ENCODE measurements at regions not wholly inside any gene's neighbourhood (a gene's known extent, or its start where the extent isn't known, plus 50 kb on each side); places are given as distances from the start of the nearest gene placed in this dataset.

DNA sequence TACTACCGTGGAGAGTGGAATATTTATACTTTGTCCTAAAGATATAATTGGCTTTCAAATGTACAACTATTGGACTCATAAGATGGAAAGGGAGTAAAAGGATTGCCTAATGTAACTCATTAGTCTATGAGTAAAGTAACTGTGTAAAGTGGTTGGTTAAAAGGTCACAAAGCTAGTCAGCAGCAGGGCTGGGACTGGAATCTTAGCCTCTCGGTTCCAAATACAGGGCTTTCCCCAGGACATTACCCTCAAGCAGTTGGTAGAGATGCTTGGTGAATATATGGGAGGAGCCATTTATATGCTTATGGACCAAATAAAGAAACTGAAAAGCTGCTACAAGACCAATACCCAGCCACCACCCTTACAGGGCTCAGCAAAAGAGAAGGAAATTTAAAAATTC lies 283.7 kb downstream of the HLX start:
- FAIRE-seq (no peak), DNase-seq (ENCODE audit: low read depth, low spot score) (no peak)
- Histone ChIP-seq H3K9ac (ENCODE audit: control insufficient read depth, extremely low read depth, insufficient read depth, low read length) (no peak overlapping the region), H3K4me2 (ENCODE audit: control insufficient read depth, extremely low read depth, insufficient read depth, low read depth, low read length) (no peak overlapping the region), H3K36me3 (ENCODE audit: control insufficient read depth in 2 of 2, extremely low read depth in 1 of 2, insufficient read depth in 2 of 2, low read length in 2 of 2) (no peaks in the 10 kb centered on the region), H3K9me3 (ENCODE audit: control insufficient read depth, low read depth, low read length) (no peaks in the 10 kb centered on the region), H3K4me3 (ENCODE audit: control insufficient read depth in 2 of 3, extremely low read depth in 1 of 3, insufficient read depth in 2 of 3, low read depth in 1 of 3, low read length in 3 of 3) (no peak overlapping the region), H3K27me3 (ENCODE audit: control insufficient read depth, extremely low read depth, insufficient read depth, low read length) (no peaks in the 10 kb centered on the region), H4K20me1 (ENCODE audit: control insufficient read depth, extremely low read depth, insufficient read depth, low read length) (no peaks in the 10 kb centered on the region), H3K27ac (ENCODE audit: control insufficient read depth, insufficient read depth, low read length) (no peak overlapping the region), H3K9me1 (ENCODE audit: control insufficient read depth, extremely low read depth, insufficient read depth, low read length) (no peaks in the 10 kb centered on the region), H3K79me2 (ENCODE audit: control insufficient read depth, insufficient read depth, low read length) (no peaks in the 10 kb centered on the region), H3K4me1 (ENCODE audit: control insufficient read depth, extremely low read depth, insufficient read depth, low read length) (no peaks in the 10 kb centered on the region), H2AFZ (ENCODE audit: control insufficient read depth, low read length) (no peak overlapping the region)
- dilution Hi-C loops (cut with MboI; ENCODE audit: extremely low pct_ligation_motif_present, low sequenced_read_pairs) = no loop called here
- TF ChIP-seq, protein P1, sequence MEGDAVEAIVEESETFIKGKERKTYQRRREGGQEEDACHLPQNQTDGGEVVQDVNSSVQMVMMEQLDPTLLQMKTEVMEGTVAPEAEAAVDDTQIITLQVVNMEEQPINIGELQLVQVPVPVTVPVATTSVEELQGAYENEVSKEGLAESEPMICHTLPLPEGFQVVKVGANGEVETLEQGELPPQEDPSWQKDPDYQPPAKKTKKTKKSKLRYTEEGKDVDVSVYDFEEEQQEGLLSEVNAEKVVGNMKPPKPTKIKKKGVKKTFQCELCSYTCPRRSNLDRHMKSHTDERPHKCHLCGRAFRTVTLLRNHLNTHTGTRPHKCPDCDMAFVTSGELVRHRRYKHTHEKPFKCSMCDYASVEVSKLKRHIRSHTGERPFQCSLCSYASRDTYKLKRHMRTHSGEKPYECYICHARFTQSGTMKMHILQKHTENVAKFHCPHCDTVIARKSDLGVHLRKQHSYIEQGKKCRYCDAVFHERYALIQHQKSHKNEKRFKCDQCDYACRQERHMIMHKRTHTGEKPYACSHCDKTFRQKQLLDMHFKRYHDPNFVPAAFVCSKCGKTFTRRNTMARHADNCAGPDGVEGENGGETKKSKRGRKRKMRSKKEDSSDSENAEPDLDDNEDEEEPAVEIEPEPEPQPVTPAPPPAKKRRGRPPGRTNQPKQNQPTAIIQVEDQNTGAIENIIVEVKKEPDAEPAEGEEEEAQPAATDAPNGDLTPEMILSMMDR (optimal IDR thresholded peaks at IDR 0.05 in 1 of 3, IDR thresholded peaks at IDR 0.05 in 1 of 3, conservative IDR thresholded peaks at IDR 0.05 in 1 of 3; ENCODE audit: extremely low read depth in 1 of 3, insufficient read depth in 2 of 3, low read length in 3 of 3) = no peak
- no peak for TF ChIP-seq EZH2 (IDR thresholded peaks at IDR 0.05; ENCODE audit: low read length)

DNA sequence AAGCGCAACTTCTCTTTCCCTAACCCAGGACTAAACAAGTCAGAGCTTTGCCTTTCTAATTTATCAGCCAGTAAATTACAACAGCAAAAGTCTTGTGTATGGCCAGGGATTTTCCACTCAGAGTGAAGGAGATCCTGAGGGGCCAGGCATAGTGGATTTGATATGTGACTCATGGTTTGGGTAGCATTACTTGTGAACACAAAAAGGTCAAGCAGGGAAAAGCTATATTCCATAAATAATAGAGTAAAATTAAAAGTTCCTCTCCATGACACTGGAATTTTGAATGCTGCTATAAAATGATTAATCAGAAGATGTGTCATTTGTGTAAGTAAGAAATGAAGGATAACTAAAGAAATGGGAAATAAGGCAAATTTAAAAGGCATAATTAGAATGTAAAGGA lies 284.8 kb downstream of the HLX start:
- no peaks in the 10 kb centered on the region for H3K79me2 ChIP-seq (ENCODE audit: control insufficient read depth, insufficient read depth, low read length)
- no peak overlapping the region for H3K9ac ChIP-seq (ENCODE audit: control insufficient read depth, extremely low read depth, insufficient read depth, low read length)
- H3K4me1 ChIP-seq (ENCODE audit: control insufficient read depth, extremely low read depth, insufficient read depth, low read length) = no peaks in the 10 kb centered on the region
- H3K36me3 ChIP-seq (ENCODE audit: control insufficient read depth in 2 of 2, extremely low read depth in 1 of 2, insufficient read depth in 2 of 2, low read length in 2 of 2) = no peaks in the 10 kb centered on the region
- DNase-seq (ENCODE audit: low read depth, low spot score) = no peak
- H3K9me3 ChIP-seq (ENCODE audit: control insufficient read depth, low read depth, low read length) = no peaks in the 10 kb centered on the region
- no peaks in the 10 kb centered on the region for H4K20me1 ChIP-seq (ENCODE audit: control insufficient read depth, extremely low read depth, insufficient read depth, low read length)
- no peaks in the 10 kb centered on the region for H3K9me1 ChIP-seq (ENCODE audit: control insufficient read depth, extremely low read depth, insufficient read depth, low read length)
- no peak for TF ChIP-seq EZH2 (IDR thresholded peaks at IDR 0.05; ENCODE audit: low read length)
- TF ChIP-seq, protein P1 (optimal IDR thresholded peaks at IDR 0.05 in 1 of 3, IDR thresholded peaks at IDR 0.05 in 1 of 3, conservative IDR thresholded peaks at IDR 0.05 in 1 of 3; ENCODE audit: extremely low read depth in 1 of 3, insufficient read depth in 2 of 3, low read length in 3 of 3) = no peak
- dilution Hi-C loops (cut with MboI; ENCODE audit: extremely low pct_ligation_motif_present, low sequenced_read_pairs) = no loop called here
- H3K4me3 ChIP-seq (ENCODE audit: control insufficient read depth in 2 of 3, extremely low read depth in 1 of 3, insufficient read depth in 2 of 3, low read depth in 1 of 3, low read length in 3 of 3) = no peak overlapping the region
- H3K27me3 ChIP-seq (ENCODE audit: control insufficient read depth, extremely low read depth, insufficient read depth, low read length) = no peaks in the 10 kb centered on the region
- H3K4me2 ChIP-seq (ENCODE audit: control insufficient read depth, extremely low read depth, insufficient read depth, low read depth, low read length) = no peak overlapping the region
- no peak overlapping the region for H3K27ac ChIP-seq (ENCODE audit: control insufficient read depth, insufficient read depth, low read length)
- H2AFZ ChIP-seq (ENCODE audit: control insufficient read depth, low read length) = no peak overlapping the region
- FAIRE-seq = no peak
